Sigmoid colon (tissue), 6 donors: ENCODE measurements at regions not wholly inside any gene's neighbourhood (a gene's known extent, or its start where the extent isn't known, plus 50 kb on each side); places are given as distances from the start of the nearest gene placed in this dataset.
"Not testable (repeated sequence)": the region's sequence is repeated elsewhere in the genome, so short reads cannot be mapped to it uniquely, and the experiment has no call there.

Experiments used
- DNase-seq: peaks from one replicate; pipeline ENCODE4 v3.0.0-alpha.2; 2019
- H3K27ac ChIP-seq, 4 donors: fragments of 200-600 bp; sonication (generic); one replicate each; pipeline ENCODE4 v1.5.1; 2016 to 2019; ENCODE audit warnings: mild to moderate bottlenecking in 1 of 4
- H3K27me3 ChIP-seq, 3 donors: fragments of 200-600 bp; sonication (generic); one replicate each; pipeline ENCODE4 v1.5.1; 2019; ENCODE audit warnings: mild to moderate bottlenecking in 1 of 3
- H3K36me3 ChIP-seq, 4 donors: fragments of 200-600 bp; sonication (generic); one replicate each; pipeline ENCODE4 v1.5.1; 2016 to 2019
- H3K4me1 ChIP-seq, 4 donors: fragments of 200-600 bp; sonication (generic); one replicate each; pipeline ENCODE4 v1.5.1; 2017 to 2019
- H3K4me3 ChIP-seq, 4 donors: fragments of 200-600 bp; sonication (generic); one replicate each; pipeline ENCODE4 v1.5.1; 2017 to 2019; ENCODE audit warnings: mild to moderate bottlenecking in 2 of 4, moderate library complexity in 1 of 4
- H3K9me3 ChIP-seq, 4 donors: fragments of 200-600 bp in 3 of 4; sonication (generic) in 3 of 4; one replicate each; pipeline versions ENCODE4 v1.5.1 to v1.6.1; 2013 to 2019
- EP300 ChIP-seq, 4 donors: sonication (generic); formaldehyde crosslinking; IDR thresholded peaks; one replicate each; pipeline ENCODE4 v1.6.1; 2017; ENCODE audit warnings: antibody characterized with exemption in 4 of 4
- POLR2A ChIP-seq, 2 donors: fragments of 450-650 bp; IDR thresholded peaks; one replicate each; pipeline ENCODE4 v1.6.1; 2016; ENCODE audit warnings: antibody characterized with exemption in 2 of 2, mild to moderate bottlenecking in 2 of 2, moderate library complexity in 2 of 2
- POLR2AphosphoS5 ChIP-seq, 4 donors: sonication (generic); formaldehyde crosslinking; IDR thresholded peaks; one replicate each; pipeline ENCODE4 v1.6.1; 2017; ENCODE audit warnings: antibody characterized with exemption in 4 of 4
- WGBS, 2 donors: extraction: QIAGEN DNeasy Blood & Tissue Kit; methylation state at CpG; one replicate each; pipeline ENCODE4 v1.1.7; 2013; 5-methylcytosine and 5-hydroxymethylcytosine counted together
- intact Hi-C: fragments of 100-400 bp; cut with DNase I; formaldehyde crosslinking; loops from one replicate; pipeline ENCODE4 v1.15.1; 2023
- TF ChIP-seq, protein P1 (sequence below), 4 experiments: fragments of 450-650 bp in 3 of 4; fragments of 200-600 bp in 1 of 4; IDR thresholded peaks; one replicate each; pipeline ENCODE4 v1.5.1; 2016 to 2019; ENCODE audit warnings: antibody characterized with exemption in 4 of 4, mild to moderate bottlenecking in 3 of 4, moderate library complexity in 2 of 4
- donor health status: healthy with polysubstance abuse.
- donor health status: healthy.

DNA sequence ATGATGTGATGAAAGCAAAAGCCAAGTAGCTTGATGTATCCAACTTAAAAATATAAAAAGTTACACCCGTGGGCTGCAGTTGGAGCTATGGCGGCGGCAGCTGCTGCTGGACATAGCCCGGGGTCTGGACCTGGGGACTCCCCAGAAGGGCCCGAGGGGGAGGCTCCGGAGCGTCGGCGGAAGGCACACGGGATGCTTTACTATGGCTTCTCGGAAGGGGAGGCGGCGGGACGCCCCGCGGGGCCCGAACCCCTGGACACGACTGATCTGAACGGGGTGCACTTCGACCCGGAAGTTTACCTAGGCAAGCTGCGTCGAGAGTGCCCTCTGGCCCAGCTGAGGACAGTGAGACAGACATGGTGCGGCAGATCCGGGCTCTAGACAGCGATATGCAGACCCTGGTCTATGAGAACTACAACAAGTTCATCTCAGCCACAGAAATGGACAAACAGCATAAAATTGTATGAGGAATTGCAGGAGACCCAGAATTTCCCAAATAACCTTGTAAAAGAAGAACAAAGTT is 109.5 kb upstream of the EEF2KMT start:
- no peak overlapping the region for H3K27ac ChIP-seq
- H3K9me3 ChIP-seq = no peaks in the 10 kb centered on the region
- peaks cover 0 to 4% (median 0%) of the 10 kb centered on the region in 3 donors for H3K27me3 ChIP-seq
- intact Hi-C loops = no loop called here
- no peaks in the 10 kb centered on the region for H3K4me1 ChIP-seq
- 62 to 86% methylated on average over 26 of the region's 26 CpGs for WGBS, 2 donors
- TF ChIP-seq EP300 (IDR thresholded peaks at IDR 0.05) (no peak), POLR2AphosphoS5 (IDR thresholded peaks at IDR 0.05) (no peak), POLR2A (IDR thresholded peaks at IDR 0.05) (no peak)
- TF ChIP-seq, protein P1, sequence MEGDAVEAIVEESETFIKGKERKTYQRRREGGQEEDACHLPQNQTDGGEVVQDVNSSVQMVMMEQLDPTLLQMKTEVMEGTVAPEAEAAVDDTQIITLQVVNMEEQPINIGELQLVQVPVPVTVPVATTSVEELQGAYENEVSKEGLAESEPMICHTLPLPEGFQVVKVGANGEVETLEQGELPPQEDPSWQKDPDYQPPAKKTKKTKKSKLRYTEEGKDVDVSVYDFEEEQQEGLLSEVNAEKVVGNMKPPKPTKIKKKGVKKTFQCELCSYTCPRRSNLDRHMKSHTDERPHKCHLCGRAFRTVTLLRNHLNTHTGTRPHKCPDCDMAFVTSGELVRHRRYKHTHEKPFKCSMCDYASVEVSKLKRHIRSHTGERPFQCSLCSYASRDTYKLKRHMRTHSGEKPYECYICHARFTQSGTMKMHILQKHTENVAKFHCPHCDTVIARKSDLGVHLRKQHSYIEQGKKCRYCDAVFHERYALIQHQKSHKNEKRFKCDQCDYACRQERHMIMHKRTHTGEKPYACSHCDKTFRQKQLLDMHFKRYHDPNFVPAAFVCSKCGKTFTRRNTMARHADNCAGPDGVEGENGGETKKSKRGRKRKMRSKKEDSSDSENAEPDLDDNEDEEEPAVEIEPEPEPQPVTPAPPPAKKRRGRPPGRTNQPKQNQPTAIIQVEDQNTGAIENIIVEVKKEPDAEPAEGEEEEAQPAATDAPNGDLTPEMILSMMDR (IDR thresholded peaks at IDR 0.05) = no peak
- no peak overlapping the region for H3K4me3 ChIP-seq
- H3K36me3 ChIP-seq = no peaks in the 10 kb centered on the region
- DNase-seq = no peak

GRCh38 chr16:5206331-5206990 is 108.9 kb upstream of the EEF2KMT start:
- H3K9me3 ChIP-seq = no peaks in the 10 kb centered on the region
- H3K27ac ChIP-seq = no peak overlapping the region
- TF ChIP-seq, protein P1 (IDR thresholded peaks at IDR 0.05) = no peak
- TF ChIP-seq POLR2AphosphoS5 (IDR thresholded peaks at IDR 0.05) (no peak), POLR2A (IDR thresholded peaks at IDR 0.05) (no peak), EP300 (IDR thresholded peaks at IDR 0.05) (no peak)
- no peak for DNase-seq
- H3K4me3 ChIP-seq = no peak overlapping the region
- no peaks in the 10 kb centered on the region for H3K4me1 ChIP-seq
- no peaks in the 10 kb centered on the region for H3K36me3 ChIP-seq
- intact Hi-C loops = no loop called here
- no peaks in the 10 kb centered on the region for H3K27me3 ChIP-seq
- 31 to 66% methylated on average over 4 of the region's 4 CpGs for WGBS, 2 donors

- no peak overlapping the region for H3K27ac ChIP-seq
- H3K9me3 ChIP-seq = no peaks in the 10 kb centered on the region
- no peaks in the 10 kb centered on the region for H3K4me1 ChIP-seq
- intact Hi-C loops = no loop called here
- DNase-seq = no peak
- TF ChIP-seq POLR2A (IDR thresholded peaks at IDR 0.05) = no peak
- TF ChIP-seq, protein P1 (IDR thresholded peaks at IDR 0.05) = no peak
- no peak for TF ChIP-seq EP300 (IDR thresholded peaks at IDR 0.05)
- no peak for TF ChIP-seq POLR2AphosphoS5 (IDR thresholded peaks at IDR 0.05)
- H3K4me3 ChIP-seq = no peak overlapping the region
- no peaks in the 10 kb centered on the region for H3K36me3 ChIP-seq
- H3K27me3 ChIP-seq = no peaks in the 10 kb centered on the region
- 78 to 84% methylated on average over 5 of the region's 5 CpGs for WGBS, 2 donors
Measured at GRCh38 chr16:5205361-5206040, 107.9 kb upstream of the EEF2KMT start.

DNA sequence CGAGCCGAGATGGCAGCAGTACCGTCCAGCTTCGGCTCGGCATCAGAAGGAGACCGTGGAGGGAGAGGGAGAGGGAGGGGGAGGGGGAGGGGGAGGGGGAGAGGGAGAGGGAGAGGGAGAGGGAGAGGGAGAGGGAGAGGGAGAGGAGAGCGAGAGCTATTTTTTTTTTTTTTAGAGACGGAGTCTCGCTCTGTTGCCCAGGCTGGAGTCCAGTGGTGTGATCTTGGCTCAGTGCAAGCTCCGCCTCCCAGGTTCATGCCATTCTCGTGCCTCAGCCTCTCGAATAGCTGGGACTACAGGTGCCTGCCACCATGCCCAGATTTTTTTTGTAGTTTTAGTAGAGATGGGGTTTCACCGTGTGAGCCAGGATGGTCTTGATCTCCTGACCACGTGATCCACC is 106.1 kb upstream of the EEF2KMT start:
- WGBS, 2 donors = 92 to 93% methylated on average over 13 of the region's 14 CpGs
- not testable (repeated sequence) for DNase-seq, H3K9me3 ChIP-seq

DNA sequence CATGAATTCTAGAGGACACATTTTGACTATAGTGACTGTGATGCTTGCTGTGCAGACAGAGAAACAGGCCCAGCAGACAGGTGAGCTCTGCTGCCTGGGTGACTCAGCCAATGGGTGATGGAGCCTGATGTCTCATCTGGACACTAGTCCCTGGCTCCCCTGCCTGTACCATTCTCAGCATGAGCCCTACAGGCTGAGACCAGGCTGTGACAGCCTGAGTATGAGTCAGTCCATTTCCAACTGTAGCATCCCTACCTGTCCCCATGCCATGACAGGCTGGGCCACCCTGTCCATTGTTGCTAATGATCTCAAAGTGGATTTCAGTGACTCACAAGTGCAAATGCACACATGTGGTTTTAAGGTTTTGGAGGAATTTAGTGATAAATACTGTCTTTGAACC is 102.5 kb upstream of the EEF2KMT start:
- no peak overlapping the region for H3K27ac ChIP-seq
- H3K4me1 ChIP-seq = no peaks in the 10 kb centered on the region
- no peak for DNase-seq
- no peak for TF ChIP-seq POLR2A (IDR thresholded peaks at IDR 0.05)
- TF ChIP-seq EP300 (IDR thresholded peaks at IDR 0.05) = no peak
- TF ChIP-seq POLR2AphosphoS5 (IDR thresholded peaks at IDR 0.05) = no peak
- TF ChIP-seq, protein P1 (IDR thresholded peaks at IDR 0.05) = no peak
- no peak overlapping the region for H3K4me3 ChIP-seq
- no peaks in the 10 kb centered on the region for H3K27me3 ChIP-seq
- H3K9me3 ChIP-seq = no peaks in the 10 kb centered on the region
- no peaks in the 10 kb centered on the region for H3K36me3 ChIP-seq
- intact Hi-C loops = no loop called here

More for the DNA sequence above, 106.1 kb upstream of the EEF2KMT start:
- H3K27me3 ChIP-seq, H3K4me3 ChIP-seq, H3K36me3 ChIP-seq, H3K4me1 ChIP-seq, intact Hi-C loops, H3K27ac ChIP-seq: not testable (repeated sequence)
